22Rv1 (cell line): ENCODE measurements at regions not wholly inside any gene's neighbourhood (a gene's known extent, or its start where the extent isn't known, plus 50 kb on each side); places are given as distances from the start of the nearest gene placed in this dataset.
"Not testable (repeated sequence)": the region's sequence is repeated elsewhere in the genome, so short reads cannot be mapped to it uniquely, and the experiment has no call there.

Experiments used
- H3K27ac ChIP-seq: fragments of 450-650 bp; 2 replicates; pipeline ENCODE4 v1.5.1; 2017
- CTCF ChIP-seq: fragments of 450-650 bp; IDR thresholded peaks from 2 replicates; pipeline ENCODE4 v1.5.1; 2017; ENCODE audit warnings: mild to moderate bottlenecking
- ZFX ChIP-seq: fragments of 450-650 bp; IDR thresholded peaks from 2 replicates; pipeline ENCODE4 v1.6.1; 2017; ENCODE audit warnings: antibody characterized with exemption, borderline replicate concordance

- TF ChIP-seq CTCF, result no peak
- TF ChIP-seq ZFX, result no peak
- H3K27ac ChIP-seq, result no peak overlapping the region
Observed at GRCh38 chr9:117823576-117823975, 119.4 kb downstream of the TLR4 start.

GRCh38 chr9:117825609-117826347 is 121.6 kb downstream of the TLR4 start:
- TF ChIP-seq CTCF (no peak), ZFX (no peak)
- H3K27ac ChIP-seq, result no peak overlapping the region

GRCh38 chr9:117826837-117827236 is 122.6 kb downstream of the TLR4 start:
- TF ChIP-seq CTCF (no peak), ZFX (no peak)
- no peak overlapping the region for H3K27ac ChIP-seq

GRCh38 chr9:117827456-117827855 is 123.3 kb downstream of the TLR4 start:
- H3K27ac ChIP-seq, result no peak overlapping the region
- TF ChIP-seq ZFX (no peak), CTCF (no peak)

- no peak for TF ChIP-seq ZFX
- TF ChIP-seq CTCF, result no peak
- H3K27ac ChIP-seq, result no peak overlapping the region
Observed at GRCh38 chr9:117828466-117828865, 124.3 kb downstream of the TLR4 start.

GRCh38 chr9:117835798-117836197 is 131.6 kb downstream of the TLR4 start:
- no peak overlapping the region for H3K27ac ChIP-seq
- TF ChIP-seq CTCF, result no peak
- TF ChIP-seq ZFX, result no peak

GRCh38 chr9:117839862-117840261 is 135.7 kb downstream of the TLR4 start:
- H3K27ac ChIP-seq, result no peak overlapping the region
- TF ChIP-seq ZFX, result no peak
- TF ChIP-seq CTCF, result no peak

GRCh38 chr9:117851836-117852461 is 147.7 kb downstream of the TLR4 start:
- H3K27ac ChIP-seq, result not testable (repeated sequence)
